Vagina (tissue), 2 donors: ENCODE measurements at regions not wholly inside any gene's neighbourhood (a gene's known extent, or its start where the extent isn't known, plus 50 kb on each side); places are given as distances from the start of the nearest gene placed in this dataset.

Experiments used
- CTCF ChIP-seq, 3 experiments: fragments of 450-650 bp in 2 of 3; fragments of 200-600 bp in 1 of 3; sonication (generic) in 1 of 3; IDR thresholded peaks; one replicate each; pipeline ENCODE4 v1.5.1; 2017 to 2019; ENCODE audit warnings: antibody characterized with exemption in 3 of 3, mild to moderate bottlenecking in 2 of 3, moderate library complexity in 2 of 3
- POLR2AphosphoS5 ChIP-seq, 2 donors: sonication (generic); formaldehyde crosslinking; IDR thresholded peaks; one replicate each; pipeline ENCODE4 v1.9.0; 2017; ENCODE audit warnings: antibody characterized with exemption in 2 of 2, mild to moderate bottlenecking in 2 of 2, low read depth in 1 of 2; ENCODE audit not compliant: insufficient read depth in 1 of 2

GRCh38 chr6:110557199-110557598 lies 80.8 kb upstream of the SLC22A16 start:
- TF ChIP-seq CTCF (IDR thresholded peaks at IDR 0.05) = no peak
- TF ChIP-seq POLR2AphosphoS5 (IDR thresholded peaks at IDR 0.05; ENCODE audit: insufficient read depth in 1 of 2, low read depth in 1 of 2) = no peak
